HEK293 (cell line): ENCODE measurements at regions not wholly inside any gene's neighbourhood (a gene's known extent, or its start where the extent isn't known, plus 50 kb on each side); places are given as distances from the start of the nearest gene placed in this dataset.

Experiments used
- CTCF ChIA-PET: fragments of 350-600 bp; formaldehyde crosslinking; extraction: SDS; loops from one replicate; lab custom pipeline; 2021; ENCODE audit warnings: antibody characterized with exemption; lab: Yijun Ruan, JAX
- POLR2A ChIA-PET: fragments of 300-600 bp; formaldehyde crosslinking; extraction: SDS; loops from one replicate; lab custom pipeline; 2020; ENCODE audit warnings: antibody characterized with exemption, inconsistent platforms; lab: Yijun Ruan, JAX
- H3K27ac ChIP-seq: fragments of 200-500 bp; sonication (Bioruptor generic); 2 replicates; pipeline ENCODE4 v1.5.1; 2014; ENCODE audit warnings: low read depth, low read length, control low read depth, inconsistent platforms; ENCODE audit errors: extremely low read depth
- H3K36me3 ChIP-seq, 2 experiments: fragments of 200-500 bp in 1 of 2; sonication (Bioruptor generic) in 1 of 2; 1 replicate in 1 of 2; 2 replicates in 1 of 2; pipeline ENCODE4 v1.5.1; 2014 to 2017; ENCODE audit warnings: inconsistent platforms in 2 of 2, low read length in 2 of 2; ENCODE audit not compliant: control insufficient read depth in 2 of 2, insufficient read depth in 1 of 2
- H3K4me1 ChIP-seq: fragments of 200-500 bp; sonication (Bioruptor generic); 2 replicates; pipeline ENCODE4 v1.5.1; 2014; ENCODE audit warnings: mild to moderate bottlenecking, low read length, inconsistent platforms; ENCODE audit not compliant: control insufficient read depth, insufficient read depth
- H3K4me3 ChIP-seq: 2 replicates; pipeline ENCODE4 v1.5.1; 2011; ENCODE audit warnings: low read depth, mild to moderate bottlenecking, control low read depth, low read length, moderate library complexity
- H3K9me3 ChIP-seq: fragments of 200-500 bp; sonication (Bioruptor generic); 2 replicates; pipeline ENCODE4 v1.5.1; 2014; ENCODE audit warnings: low read depth, low read length, inconsistent platforms; ENCODE audit not compliant: control insufficient read depth, insufficient read depth
- EGR2 ChIP-seq: fragments of 450-650 bp; formaldehyde crosslinking; IDR thresholded peaks from 2 replicates; pipeline ENCODE4 v1.5.1; 2016; ENCODE audit warnings: low read depth, missing biosample characterization, missing genetic modification characterization
- HIC1 ChIP-seq: fragments of 450-650 bp; formaldehyde crosslinking; IDR thresholded peaks from 2 replicates; pipeline ENCODE4 v1.5.1; 2016; ENCODE audit warnings: missing biosample characterization, missing genetic modification characterization
- HOXC10 ChIP-seq: sonication (generic); formaldehyde crosslinking; IDR thresholded peaks from 2 replicates; pipeline ENCODE4 v1.8.1; 2023; ENCODE audit warnings: mild to moderate bottlenecking, missing genetic modification reagents
- REPIN1 ChIP-seq: fragments of 450-650 bp; formaldehyde crosslinking; IDR thresholded peaks from 2 replicates; pipeline ENCODE4 v1.5.1; 2017; ENCODE audit warnings: missing biosample characterization, missing genetic modification characterization, low read depth
- REST ChIP-seq: fragments of 450-650 bp; formaldehyde crosslinking; IDR thresholded peaks from 2 replicates; pipeline ENCODE4 v1.5.1; 2016; ENCODE audit warnings: missing biosample characterization, missing genetic modification characterization
- SALL2 ChIP-seq: fragments of 450-650 bp; formaldehyde crosslinking; IDR thresholded peaks from 2 replicates; pipeline ENCODE4 v1.5.0; 2017; ENCODE audit warnings: missing biosample characterization, mild to moderate bottlenecking, missing genetic modification characterization, borderline replicate concordance
- SCRT1 ChIP-seq: fragments of 450-650 bp; formaldehyde crosslinking; IDR thresholded peaks from 2 replicates; pipeline ENCODE4 v1.5.1; 2016; ENCODE audit warnings: missing biosample characterization, missing genetic modification characterization, borderline replicate concordance
- SP7 ChIP-seq: fragments of 450-650 bp; formaldehyde crosslinking; IDR thresholded peaks from 2 replicates; pipeline ENCODE4 v1.5.1; 2016; ENCODE audit warnings: missing biosample characterization, missing genetic modification characterization
- TCF7L2 ChIP-seq: IDR thresholded peaks from 2 replicates; pipeline ENCODE4 v1.6.1; 2011; ENCODE audit warnings: low read depth, mild to moderate bottlenecking, inconsistent platforms, low read length, moderate library complexity, borderline replicate concordance
- ZBTB10 ChIP-seq: fragments of 450-650 bp; formaldehyde crosslinking; IDR thresholded peaks from 2 replicates; pipeline ENCODE4 v1.5.1; 2016; ENCODE audit warnings: missing biosample characterization, missing genetic modification characterization
- ZBTB44 ChIP-seq: fragments of 450-650 bp; IDR thresholded peaks from 2 replicates; pipeline ENCODE4 v1.5.1; 2018; ENCODE audit warnings: missing biosample characterization, mild to moderate bottlenecking, missing genetic modification characterization
- ZBTB48 ChIP-seq: fragments of 450-650 bp; formaldehyde crosslinking; IDR thresholded peaks from 2 replicates; pipeline ENCODE4 v1.5.1; 2016; ENCODE audit warnings: missing biosample characterization, missing genetic modification characterization
- ZBTB7A ChIP-seq: fragments of 450-650 bp; formaldehyde crosslinking; IDR thresholded peaks from 2 replicates; pipeline ENCODE4 v1.5.1; 2016; ENCODE audit warnings: low read depth, missing biosample characterization, missing genetic modification characterization
- ZFP3 ChIP-seq: fragments of 450-650 bp; formaldehyde crosslinking; IDR thresholded peaks from 2 replicates; pipeline ENCODE4 v1.5.1; 2016; ENCODE audit warnings: low read depth, missing biosample characterization, missing genetic modification characterization
- ZNF292 ChIP-seq: fragments of 450-650 bp; formaldehyde crosslinking; IDR thresholded peaks from 2 replicates; pipeline ENCODE4 v1.5.1; 2016; ENCODE audit warnings: low read depth, missing biosample characterization, missing genetic modification characterization, borderline replicate concordance
- ZNF335 ChIP-seq: fragments of 450-650 bp; formaldehyde crosslinking; conservative IDR thresholded peaks from 2 replicates; pipeline ENCODE4 v1.5.1; 2016; ENCODE audit warnings: missing biosample characterization, missing genetic modification characterization
- ZNF366 ChIP-seq: fragments of 450-650 bp; formaldehyde crosslinking; conservative IDR thresholded peaks from 2 replicates; pipeline ENCODE4 v1.5.1; 2016; ENCODE audit warnings: missing biosample characterization, missing genetic modification characterization
- ZNF704 ChIP-seq: fragments of 450-650 bp; formaldehyde crosslinking; IDR thresholded peaks from 2 replicates; pipeline ENCODE4 v1.5.1; 2016; ENCODE audit warnings: missing biosample characterization, missing genetic modification characterization
- ZNF785 ChIP-seq: fragments of 450-650 bp; formaldehyde crosslinking; IDR thresholded peaks from 2 replicates; pipeline ENCODE4 v1.5.1; 2016; ENCODE audit warnings: missing biosample characterization, missing genetic modification characterization
- ZSCAN18 ChIP-seq: fragments of 450-650 bp; formaldehyde crosslinking; IDR thresholded peaks from 2 replicates; pipeline ENCODE4 v1.5.1; 2016; ENCODE audit warnings: missing biosample characterization, missing genetic modification characterization

GRCh38 chr9:71581101-71581500 lies 187.2 kb downstream of the CEMIP2 start:
- POLR2A ChIA-PET = no interaction called here
- no peak overlapping the region for H3K27ac ChIP-seq
- H3K9me3 ChIP-seq = no peaks in the 10 kb centered on the region
- TF ChIP-seq ZNF292 (tag by site-specific recombination) (no peak), ZNF785 (tag by site-specific recombination) (no peak), ZBTB48 (tag by site-specific recombination) (no peak), ZBTB10 (tag by site-specific recombination) (no peak), ZNF704 (tag by site-specific recombination) (no peak)
- no peaks in the 10 kb centered on the region for H3K4me1 ChIP-seq
- no peak overlapping the region for H3K4me3 ChIP-seq
- CTCF ChIA-PET = interaction anchor here (0.5 to 1.0 kb wide), 2 partner anchors 135 to 141 kb away, joined by 4 read pairs; no protein-coding TSS in a partner anchor
- no peaks in the 10 kb centered on the region for H3K36me3 ChIP-seq

GRCh38 chr9:71571186-71571585 lies 197.1 kb downstream of the CEMIP2 start:
- Histone ChIP-seq H3K27ac (no peak overlapping the region), H3K36me3 (no peaks in the 10 kb centered on the region), H3K9me3 (no peaks in the 10 kb centered on the region), H3K4me1 (no peaks in the 10 kb centered on the region), H3K4me3 (no peak overlapping the region)
- TF ChIP-seq ZNF366 (tag by site-specific recombination) (no peak), ZNF335 (no peak), ZBTB7A (tag by site-specific recombination) (no peak), ZBTB44 (no peak), TCF7L2 (no peak), SP7 (tag by site-specific recombination) (no peak), ZFP3 (no peak), REST (tag by site-specific recombination) (no peak), HIC1 (tag by site-specific recombination) (no peak), SCRT1 (tag by site-specific recombination) (no peak), REPIN1 (no peak), HOXC10 (CRISPR knock-in tag) (no peak), ZSCAN18 (no peak), SALL2 (no peak), EGR2 (tag by site-specific recombination) (no peak)
- ChIA-PET POLR2A (no interaction called here), CTCF (interaction anchor here (0.6 kb wide), 1 partner anchor 405 kb away, joined by 5 read pairs; no protein-coding TSS in a partner anchor)
